HG03108 (cell line): ENCODE measurements at regions not wholly inside any gene's neighbourhood (a gene's known extent, or its start where the extent isn't known, plus 50 kb on each side); places are given as distances from the start of the nearest gene placed in this dataset.
"Not testable (repeated sequence)": the region's sequence is repeated elsewhere in the genome, so short reads cannot be mapped to it uniquely, and the experiment has no call there.

Source experiments
- ATAC-seq: cut with Tn5 transposase; IDR thresholded peaks from one replicate; pipeline ENCODE4 v1.9.1; 2021; ENCODE audit warnings: moderate library complexity; ENCODE audit not compliant: unreplicated experiment

DNA sequence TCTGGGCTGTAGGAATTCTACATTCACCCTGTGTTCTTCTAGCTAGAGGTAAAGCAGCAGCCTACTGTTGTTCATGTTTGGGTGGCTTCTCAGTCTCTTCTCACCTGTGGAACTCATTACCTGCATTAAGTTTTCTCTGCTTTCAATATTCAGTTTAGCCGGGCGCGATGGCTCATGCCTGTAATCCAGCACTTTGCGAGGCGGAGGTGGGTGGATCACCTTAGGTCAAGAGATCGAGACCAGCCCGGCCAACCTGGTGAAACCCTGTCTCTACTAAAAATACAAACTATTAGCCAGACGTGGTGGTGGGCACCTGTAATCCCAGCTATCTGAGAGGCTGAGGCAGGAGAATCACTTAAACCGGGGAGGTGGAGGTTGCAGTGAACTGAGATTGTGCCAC lies 139.8 kb upstream of the UBE2E3 start:
- no peak for ATAC-seq

DNA sequence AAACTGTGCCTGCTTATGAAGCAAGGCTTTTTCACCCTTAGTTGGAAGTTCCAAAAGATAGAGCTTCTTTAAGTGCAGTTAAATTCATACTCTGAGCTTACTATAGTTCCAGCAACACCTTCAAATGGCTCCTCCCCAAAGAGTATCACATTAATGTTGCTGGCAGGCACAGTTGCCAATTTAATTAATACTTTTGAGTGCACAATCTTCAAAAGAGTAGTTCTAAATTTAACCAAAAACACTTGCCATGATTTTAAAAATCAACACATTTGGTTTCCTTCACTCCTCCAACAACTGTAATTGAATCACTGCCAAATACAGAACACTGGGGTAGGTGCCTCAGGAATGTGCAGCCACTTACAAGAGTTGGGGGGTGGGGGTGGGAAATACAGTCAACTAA lies 150.6 kb upstream of the UBE2E3 start:
- ATAC-seq = no peak

DNA sequence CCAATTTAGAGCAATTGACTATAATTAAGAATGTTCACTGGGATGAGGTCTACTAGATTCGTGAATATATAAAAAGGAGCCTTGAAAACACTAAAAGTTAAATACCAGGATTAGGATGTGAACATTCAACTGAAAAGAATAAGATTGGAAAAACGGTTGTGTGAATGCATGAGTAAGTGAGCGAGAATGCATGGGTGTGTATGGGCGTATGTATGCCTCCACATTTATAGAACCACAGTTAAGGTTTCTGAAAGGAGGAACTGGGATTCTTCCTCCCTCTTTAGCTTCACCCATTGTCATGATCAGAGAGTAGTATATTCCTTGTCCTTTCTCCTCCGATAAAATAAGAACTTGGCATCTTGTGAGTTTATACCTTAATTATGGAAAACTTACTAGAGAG lies 151.1 kb upstream of the UBE2E3 start:
- ATAC-seq = no peak

DNA sequence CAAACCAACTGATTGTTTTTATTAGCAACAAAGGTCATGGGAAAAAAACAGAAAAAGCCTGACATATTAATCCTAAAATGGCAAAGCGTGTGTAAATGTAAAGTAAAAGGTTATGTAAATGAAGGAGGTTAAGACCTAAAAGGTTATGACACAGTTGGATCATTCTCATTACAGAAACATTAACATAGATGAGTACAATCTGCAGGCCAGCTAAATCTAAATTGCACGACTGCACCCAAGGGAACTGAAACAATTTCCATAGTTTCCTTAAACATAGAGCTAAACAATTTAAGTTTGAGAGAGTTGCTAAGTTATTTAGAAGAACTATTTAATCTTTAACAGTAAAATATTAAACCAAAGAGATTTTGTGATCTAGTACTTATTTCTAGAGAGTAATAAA lies 151.6 kb upstream of the UBE2E3 start:
- no peak for ATAC-seq

DNA sequence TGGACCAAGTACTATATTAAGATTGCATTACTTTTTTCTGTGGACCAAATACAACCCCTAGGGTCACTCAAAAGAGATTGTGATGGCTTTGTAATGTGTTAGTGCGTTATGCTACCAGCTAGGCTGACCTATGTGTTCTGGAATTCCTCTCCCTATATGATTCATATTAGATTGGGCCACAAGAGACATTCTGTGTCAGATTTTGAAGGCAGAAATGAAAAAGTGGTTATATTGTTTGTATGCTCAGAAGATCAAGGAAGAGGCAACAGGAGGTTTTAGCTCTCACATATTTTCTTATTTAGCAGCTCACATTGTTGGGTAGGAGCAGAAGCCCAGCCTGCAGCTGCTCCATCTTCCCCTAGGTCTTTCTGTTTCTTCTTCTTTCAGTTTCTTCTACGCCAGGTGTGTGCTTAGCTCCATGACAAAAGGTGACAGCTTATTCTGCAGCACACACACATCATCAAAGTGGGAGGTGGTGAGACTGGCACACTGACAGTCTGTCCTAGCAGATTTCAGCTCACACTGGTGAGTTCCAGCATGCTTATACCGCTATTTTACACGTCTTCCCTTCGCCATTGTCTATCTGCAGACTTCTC lies 156.8 kb upstream of the UBE2E3 start:
- ATAC-seq = no peak

DNA sequence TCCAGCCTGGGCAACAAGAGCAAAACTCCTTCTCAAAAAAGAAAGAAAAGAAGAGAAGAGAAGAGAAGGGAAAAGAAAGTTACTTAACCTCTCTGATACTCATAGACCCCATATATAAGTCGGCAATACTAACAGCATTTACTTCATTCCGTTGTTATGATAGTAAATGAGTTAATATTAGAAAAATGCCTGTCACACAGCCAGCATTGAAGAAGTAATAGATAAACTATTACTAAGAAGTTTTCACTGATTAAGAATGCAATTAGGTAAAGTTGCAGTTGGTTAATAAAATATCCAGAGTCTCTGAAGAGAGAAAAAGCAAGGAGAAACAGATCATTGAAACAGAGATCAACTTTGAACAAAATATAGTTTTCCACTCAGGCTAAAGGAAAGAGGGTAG lies 161.3 kb upstream of the UBE2E3 start:
- no peak for ATAC-seq

DNA sequence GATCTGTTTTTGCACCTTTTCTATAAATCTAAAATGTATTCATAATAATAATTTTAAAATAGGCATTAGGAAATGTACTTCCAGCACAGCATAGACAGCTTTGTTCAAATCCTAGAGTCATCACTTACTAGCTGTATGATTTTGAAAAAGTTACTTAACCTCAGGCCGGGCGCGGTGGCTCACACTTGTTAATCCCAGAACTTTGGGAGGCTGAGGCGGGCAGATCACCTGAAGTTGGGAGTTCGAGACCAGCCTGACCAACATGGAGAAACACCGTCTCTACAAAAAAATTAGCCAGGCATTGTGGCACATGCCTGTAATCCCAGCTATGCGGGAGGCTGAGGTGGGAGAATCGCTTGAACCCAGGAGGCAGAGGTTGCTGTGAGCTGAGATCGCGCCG lies 161.7 kb upstream of the UBE2E3 start:
- ATAC-seq = not testable (repeated sequence)

DNA sequence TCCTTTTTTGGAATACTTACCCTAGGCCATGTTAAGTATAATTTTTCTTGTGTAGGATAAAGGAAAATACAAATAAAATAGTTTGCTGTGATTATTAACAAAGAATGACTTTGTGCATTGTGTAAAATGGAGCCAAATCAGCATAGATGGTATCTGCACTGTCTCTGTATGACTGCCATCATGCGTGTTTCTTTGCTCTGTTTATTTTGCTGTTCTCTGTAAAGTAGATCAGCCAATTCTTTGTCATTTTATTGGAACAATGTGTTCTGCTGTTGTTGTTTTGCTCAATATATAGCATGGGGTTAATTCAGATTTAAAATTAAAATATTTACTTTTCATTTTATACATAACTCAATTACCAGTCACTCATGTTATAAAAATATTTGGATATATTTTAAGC lies 181.3 kb upstream of the UBE2E3 start:
- ATAC-seq = no peak

DNA sequence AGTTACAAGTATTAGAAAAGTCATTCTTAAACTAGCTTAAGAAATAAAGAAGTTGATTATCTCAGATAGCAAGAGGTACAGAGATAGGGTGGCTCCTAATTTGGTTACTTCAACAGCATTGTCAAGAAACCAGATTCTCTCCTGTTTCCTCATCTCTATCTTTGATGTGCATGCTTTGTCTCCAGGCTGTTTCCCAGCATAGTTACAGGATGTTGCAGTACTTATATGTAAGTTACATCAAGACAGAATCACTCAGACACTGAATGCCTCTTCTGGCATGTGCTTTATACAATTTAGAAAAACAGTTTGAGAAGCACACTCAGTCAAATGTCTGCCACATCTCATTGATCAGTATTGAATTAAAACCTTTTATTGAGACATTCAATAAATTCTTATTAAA lies 189.5 kb upstream of the UBE2E3 start:
- ATAC-seq = no peak

DNA sequence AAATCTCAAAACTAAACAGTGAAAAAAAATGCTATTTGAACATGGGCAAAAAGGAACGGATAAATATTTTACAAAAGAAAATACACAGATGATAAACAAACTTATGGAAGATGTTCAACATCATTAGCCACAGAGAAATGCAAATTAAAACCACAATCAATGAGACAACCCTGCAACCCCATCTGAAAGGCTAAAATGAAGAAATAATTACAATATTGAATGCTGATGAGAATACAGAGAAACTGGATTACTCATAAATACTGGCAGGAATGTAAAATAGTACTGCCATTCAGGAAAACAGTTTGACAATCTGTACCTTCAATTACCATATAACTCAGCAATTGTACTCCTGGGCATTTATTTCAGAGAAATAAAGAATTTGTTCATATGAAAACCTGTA lies 193.1 kb upstream of the UBE2E3 start:
- no peak for ATAC-seq

DNA sequence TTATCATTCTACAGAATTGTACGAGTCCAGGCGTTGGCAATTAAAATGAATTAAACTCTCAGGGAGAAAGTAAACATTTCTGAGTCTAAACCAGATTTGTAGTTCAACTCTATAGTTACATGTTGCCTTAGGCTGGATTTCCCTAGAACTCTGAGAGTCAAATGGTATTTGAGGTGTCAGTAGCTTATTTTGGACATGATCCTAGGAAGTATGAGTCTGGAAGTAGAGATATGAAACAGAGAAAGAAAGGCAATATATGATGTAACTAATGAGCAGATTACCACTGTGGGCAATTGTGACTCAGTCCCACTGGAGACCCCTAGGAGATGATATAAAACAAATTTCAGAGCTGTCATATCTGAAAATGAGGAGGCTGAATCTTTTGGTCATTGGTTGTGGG lies 199.1 kb upstream of the UBE2E3 start:
- ATAC-seq = no peak

DNA sequence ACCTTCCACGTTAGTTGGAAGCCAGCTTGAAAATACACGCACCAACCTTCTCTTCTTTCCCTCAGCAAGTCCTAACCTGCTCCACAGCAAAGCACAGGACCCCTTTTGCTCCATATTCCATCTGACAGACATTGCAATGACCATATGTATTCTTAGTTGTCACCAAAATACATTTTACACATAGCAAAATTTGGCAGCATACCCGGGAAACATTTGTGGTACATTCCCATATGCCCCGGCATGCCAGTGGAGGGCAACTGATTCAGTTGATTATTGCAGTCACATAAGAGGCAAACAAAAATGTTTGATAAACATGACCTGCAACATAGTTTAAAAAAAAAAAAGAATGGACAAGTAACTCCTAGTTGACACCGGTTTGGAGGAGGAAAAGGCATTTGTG lies 202.1 kb upstream of the UBE2E3 start:
- ATAC-seq = no peak

DNA sequence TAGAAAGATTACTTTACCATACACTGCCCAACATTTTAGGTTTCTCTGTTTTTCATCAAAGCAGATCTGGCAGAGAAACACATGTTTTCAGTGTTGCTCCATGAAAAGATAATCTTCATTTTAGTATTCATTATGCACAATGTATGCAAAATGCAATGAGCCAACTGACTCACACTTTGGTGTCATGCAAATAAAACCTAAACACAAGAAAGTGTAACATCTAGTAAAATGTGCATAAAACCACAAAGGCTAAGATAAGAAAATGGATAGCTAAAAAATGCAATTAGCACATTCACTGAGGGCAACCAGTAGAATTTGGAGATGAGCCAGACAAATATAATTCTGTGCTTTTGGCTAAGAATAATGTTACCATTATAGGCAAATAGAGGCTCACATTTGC lies 203.5 kb upstream of the UBE2E3 start:
- no peak for ATAC-seq

DNA sequence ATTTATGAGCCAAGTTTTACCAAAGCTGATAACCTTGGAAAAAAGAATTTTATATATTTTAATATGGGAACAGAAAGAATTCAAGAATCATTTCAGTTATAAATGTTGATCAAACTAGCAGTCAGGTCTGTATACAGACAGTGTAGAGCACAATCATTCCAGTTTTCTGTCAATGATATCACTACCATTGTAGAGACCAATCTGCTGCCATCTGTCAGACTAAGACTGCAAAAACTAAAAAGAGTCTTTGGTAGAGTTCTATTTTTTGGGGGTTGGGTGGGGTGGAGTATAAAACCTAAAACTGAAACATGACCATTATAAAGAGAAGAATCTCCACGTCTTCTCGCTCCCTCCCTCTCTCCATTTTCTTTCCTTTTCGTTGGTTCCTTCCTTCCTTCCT lies 204.7 kb upstream of the UBE2E3 start:
- ATAC-seq = no peak

DNA sequence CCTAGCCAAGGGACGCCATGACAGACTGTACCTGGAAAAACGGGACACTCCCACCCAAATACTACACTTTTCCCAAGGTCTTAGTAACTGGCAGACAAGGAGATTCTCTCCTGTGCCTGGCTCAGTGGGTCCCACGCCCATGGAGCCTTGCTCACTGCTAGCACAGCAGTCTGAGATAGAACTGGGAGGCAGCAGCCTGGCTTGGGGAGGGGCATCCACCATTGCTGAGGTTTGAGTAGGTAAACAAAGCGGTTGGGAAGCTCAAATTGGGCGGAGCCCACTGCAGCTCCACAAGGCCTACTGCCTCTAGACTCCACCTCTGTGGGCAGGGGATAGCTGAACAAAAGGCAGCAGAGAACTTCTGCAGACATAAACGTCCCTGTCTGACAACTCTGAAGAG lies 215.1 kb upstream of the UBE2E3 start:
- not testable (repeated sequence) for ATAC-seq

DNA sequence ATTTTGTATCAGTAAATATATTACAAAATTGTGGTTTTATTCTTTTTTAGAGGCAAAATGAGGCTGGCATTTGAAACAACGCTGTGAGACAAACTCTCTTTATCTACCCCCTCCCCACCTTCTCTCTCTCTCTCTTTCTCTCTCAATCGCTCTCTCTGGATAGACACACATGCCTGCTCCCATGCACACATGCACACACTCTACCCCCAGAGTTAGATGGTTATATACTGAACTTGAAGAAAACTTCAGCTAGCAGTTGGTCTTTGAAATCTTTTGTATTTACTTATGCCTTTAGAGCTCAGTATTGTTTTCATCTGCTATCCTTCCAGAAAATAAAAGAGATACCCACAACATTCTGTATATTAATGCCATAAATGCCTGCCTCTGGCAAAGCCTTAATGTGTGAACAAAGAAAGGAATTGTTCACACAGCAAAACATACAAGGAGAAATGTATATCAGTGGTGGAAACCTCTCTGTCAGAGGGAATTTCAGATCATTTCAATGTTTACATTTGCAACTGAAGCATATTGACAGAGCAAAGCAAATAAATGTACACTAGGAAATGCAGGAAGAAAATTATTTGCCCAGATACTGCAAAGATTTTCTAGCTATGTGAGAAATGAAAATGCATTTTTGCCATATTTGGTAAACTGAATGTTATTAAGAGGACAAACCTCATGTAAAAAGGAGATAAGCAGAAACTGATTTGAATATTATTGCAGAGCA lies 217.0 kb upstream of the UBE2E3 start:
- ATAC-seq = no peak

DNA sequence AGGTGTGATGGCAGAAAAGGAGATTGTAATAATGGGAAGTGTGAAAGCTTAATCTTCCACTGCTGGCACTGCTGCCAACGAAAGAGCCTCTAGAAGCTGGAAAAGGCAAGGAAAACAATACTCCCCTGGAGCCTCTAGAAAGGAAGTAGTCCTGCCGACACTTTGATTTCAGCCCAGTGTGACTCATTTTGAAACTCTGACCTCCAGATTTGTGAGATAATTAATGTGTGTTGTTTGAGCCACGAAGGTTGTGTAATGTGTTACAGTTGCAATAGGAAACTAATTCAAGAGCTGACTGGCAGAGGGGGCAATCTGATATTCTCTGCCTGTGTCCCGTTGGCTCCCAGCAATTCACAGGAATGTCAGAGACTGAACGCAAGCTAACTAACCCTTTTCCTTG lies 219.2 kb upstream of the UBE2E3 start:
- ATAC-seq = no peak

DNA sequence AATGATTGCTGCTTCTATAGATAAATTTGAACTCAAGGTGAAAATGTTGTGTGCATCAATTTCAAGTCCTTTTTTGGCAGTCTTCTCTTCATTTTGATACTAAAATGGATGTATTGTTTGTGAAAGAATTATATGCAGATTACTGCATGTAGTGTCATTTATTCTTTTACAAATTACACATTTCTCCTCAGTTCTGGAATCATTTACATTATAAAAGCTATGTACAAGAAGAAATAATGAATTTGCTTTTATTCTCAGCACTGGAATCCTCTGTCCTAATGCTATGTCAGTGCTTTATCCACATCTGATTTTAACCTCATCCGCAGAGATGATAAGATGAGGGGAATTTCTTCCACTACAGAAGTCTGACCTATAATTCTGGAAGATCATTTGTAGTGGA lies 220.8 kb upstream of the UBE2E3 start:
- no peak for ATAC-seq

DNA sequence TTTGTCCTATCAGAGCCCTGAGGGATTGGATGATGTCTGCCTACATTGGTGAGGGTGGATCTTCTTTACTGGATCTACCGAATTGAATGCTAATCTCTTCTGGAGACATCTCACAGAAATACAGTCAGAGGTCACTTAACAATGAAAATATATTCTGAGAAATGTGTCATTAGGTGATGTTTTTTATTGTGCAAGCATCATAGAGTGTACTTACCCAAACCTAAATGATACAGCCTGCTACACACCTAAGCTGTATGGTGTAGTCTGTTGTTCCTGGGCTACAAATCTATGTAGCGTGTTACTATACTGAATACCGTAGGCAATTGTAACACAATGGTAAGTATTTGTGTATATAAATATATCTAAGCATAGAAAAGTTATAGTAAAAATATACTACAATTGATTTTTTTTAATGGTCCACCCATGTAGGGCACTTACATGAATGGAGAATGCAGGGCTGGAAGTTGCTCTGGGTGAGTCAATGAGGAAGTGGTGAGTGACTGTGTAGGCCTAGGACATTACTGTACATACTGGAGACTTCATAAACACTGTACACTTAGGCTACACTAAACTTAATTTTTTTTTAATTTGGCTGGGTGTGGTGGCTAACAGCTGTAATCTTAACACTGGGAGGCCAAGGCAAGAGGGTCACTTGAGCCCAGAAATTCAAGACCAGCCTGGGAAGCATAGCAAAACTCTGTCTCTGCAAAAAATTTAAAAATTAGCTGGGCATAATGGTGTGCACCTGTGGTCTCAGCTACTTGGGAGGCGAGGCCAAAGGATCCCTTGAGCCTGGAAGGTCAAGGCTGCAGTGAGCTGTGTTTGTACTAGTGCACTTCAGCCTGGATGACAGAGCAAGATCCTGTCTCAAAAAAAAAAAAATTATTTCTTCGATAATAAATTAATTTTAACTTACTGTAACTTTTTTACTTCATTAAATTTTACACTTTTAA lies 226.3 kb upstream of the UBE2E3 start:
- no peak for ATAC-seq

DNA sequence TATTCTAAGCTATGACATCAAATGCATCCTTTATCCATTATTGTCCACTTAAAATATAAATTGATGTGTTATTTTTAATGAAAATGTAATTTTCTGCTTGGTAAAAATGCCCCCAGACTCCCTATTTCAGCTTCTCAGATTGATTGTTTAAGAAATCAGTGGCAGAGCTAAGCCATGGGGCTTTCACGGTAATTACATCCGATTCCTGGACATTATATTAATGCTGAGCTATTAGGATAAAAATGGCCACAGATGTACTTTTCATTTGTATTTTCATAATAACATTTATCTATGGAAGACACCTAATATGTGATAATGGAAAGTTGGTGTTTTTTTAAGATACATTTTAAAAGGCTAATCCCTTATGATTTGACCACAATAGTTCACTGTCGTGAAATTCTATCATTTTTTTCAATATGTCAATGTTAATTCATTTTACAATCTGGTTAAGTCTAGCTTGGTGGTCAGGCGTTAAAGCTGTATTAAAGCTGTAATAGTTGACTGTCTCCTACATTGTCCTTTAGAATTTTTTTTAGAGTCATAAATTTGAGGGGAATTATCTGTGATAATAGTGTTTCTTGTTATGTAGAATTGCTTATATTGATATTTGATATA lies 229.0 kb upstream of the UBE2E3 start:
- no peak for ATAC-seq

DNA sequence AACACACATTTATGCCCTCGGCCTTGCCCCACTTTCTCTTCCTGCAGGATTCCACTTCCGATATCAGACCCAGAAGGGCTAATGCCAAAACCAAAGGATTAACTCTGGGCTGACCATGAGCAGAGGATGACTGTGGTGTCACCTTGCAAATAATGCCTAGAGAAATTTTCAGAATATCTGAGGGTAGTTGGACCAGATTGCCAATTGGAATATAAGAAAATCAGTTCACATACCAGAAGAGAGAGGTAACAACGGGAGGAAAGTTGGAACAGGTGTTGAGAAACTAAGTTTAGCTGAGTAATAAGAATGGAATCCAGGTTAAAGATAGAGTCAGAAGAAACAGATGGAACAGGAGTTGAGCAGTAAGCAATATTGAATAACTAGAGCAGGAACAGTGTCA lies 232.7 kb upstream of the UBE2E3 start:
- no peak for ATAC-seq

DNA sequence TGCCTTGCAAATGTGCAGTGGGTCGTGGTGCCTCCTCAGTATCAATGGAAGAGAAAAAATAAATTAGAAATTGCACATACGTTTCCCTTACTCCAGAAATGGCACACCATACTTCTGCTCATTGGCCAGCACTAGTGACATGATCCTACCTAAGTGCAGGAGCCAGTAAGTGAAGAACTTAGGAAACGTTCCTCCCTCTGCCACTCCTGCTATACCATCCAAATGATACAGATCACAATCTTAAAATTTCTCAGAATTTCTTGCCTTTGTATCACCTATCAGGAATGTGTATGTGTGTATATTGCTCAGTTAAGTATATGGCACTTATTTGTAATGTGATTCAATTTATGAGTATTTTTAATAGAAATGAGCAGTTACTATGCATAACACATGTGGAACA lies 237.0 kb upstream of the UBE2E3 start:
- no peak for ATAC-seq
